Naive B cell (primary cell): ENCODE measurements at regions not wholly inside any gene's neighbourhood (a gene's known extent, or its start where the extent isn't known, plus 50 kb on each side); places are given as distances from the start of the nearest gene placed in this dataset.

ENCODE experiments used
- ATAC-seq, 2 donors: fragments of 150-1000 bp; cut with Tn5 transposase; 2 replicates each; pipeline ENCODE4 v1.10.0; 2021; ENCODE audit warnings: low read depth in 2 of 2, mild to moderate bottlenecking in 2 of 2, moderate library complexity in 2 of 2
- DNase-seq: peaks from one replicate; pipeline ENCODE4 v3.0.0; 2022
- H3K27ac Mint-ChIP-seq, 6 donors: one replicate each; pipeline ENCODE4 v1.8.0; 2020 to 2022; ENCODE audit warnings: mild to moderate bottlenecking in 6 of 6, mixed read lengths in 6 of 6, moderate library complexity in 5 of 6, inconsistent platforms in 2 of 6
- H3K27me3 Mint-ChIP-seq, 3 donors: one replicate each; pipeline ENCODE4 v1.8.0; 2021 to 2022; ENCODE audit warnings: mixed read lengths in 3 of 3, mild to moderate bottlenecking in 1 of 3
- H3K36me3 Mint-ChIP-seq, 2 donors: one replicate each; pipeline ENCODE4 v1.8.0; 2020 to 2022; ENCODE audit warnings: mixed read lengths in 2 of 2, inconsistent platforms in 1 of 2, mild to moderate bottlenecking in 1 of 2
- H3K4me1 Mint-ChIP-seq, 3 donors: one replicate each; pipeline ENCODE4 v1.8.0; 2020 to 2022; ENCODE audit warnings: mixed read lengths in 3 of 3, inconsistent platforms in 1 of 3, mild to moderate bottlenecking in 1 of 3, moderate library complexity in 1 of 3
- H3K4me3 Mint-ChIP-seq, 8 donors: one replicate each; pipeline ENCODE4 v1.8.0; 2020 to 2022; ENCODE audit warnings: mild to moderate bottlenecking in 8 of 8, mixed read lengths in 8 of 8, moderate library complexity in 8 of 8, inconsistent platforms in 2 of 8
- H3K9me3 Mint-ChIP-seq, 7 donors: one replicate each; pipeline ENCODE4 v1.8.0; 2020 to 2022; ENCODE audit warnings: mixed read lengths in 7 of 7, mild to moderate bottlenecking in 5 of 7, inconsistent platforms in 2 of 7, moderate library complexity in 1 of 7

DNA sequence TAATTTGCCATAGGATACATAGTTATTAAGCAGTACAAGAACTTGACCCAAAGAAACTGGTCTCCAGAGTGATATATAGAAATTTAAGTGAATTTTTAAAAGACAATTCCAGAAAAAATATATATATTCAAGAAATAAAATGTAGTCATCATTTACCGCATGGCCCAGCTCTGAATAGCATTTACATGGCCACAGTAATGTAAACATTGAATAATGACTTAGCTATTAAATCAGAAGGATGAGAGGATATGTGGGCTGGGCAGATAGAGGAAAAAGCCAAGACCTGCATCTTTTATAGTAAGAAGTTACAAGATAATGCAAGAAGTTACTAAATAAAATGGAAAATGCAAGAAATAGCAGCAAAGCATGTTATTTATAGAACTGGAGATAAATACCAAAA, 405.2 kb upstream of the WWC1 start:
- DNase-seq (no peak), ATAC-seq (no peak)
- Mint-ChIP-seq H3K27ac (no peak overlapping the region), H3K4me1 (no peaks in the 10 kb centered on the region), H3K36me3 (no peaks in the 10 kb centered on the region), H3K4me3 (no peak overlapping the region), H3K27me3 (no peaks in the 10 kb centered on the region), H3K9me3 (peaks cover 0 to 19% (median 4%) of the 10 kb centered on the region in 7 donors)

DNA sequence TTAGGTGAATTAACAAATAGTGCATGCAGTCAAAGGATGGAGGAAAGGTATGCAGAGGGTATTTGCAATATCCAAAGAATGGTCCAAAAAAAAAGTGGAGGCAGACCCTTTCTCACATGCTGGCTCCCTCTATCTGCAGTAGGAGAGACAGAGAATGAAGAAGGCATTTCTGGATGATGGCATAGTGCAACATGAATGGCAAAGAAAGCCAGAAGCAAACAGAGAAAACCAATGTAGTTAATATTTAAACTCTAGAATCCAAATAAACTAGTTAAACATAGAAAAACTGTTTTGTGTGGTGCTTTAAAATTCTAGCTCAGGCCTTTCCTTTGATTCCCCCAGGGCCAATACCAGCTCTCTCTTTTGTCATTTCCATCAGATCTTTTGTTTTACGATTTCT, 403.1 kb upstream of the WWC1 start:
- H3K36me3 Mint-ChIP-seq, result no peaks in the 10 kb centered on the region
- DNase-seq, result no peak
- H3K4me3 Mint-ChIP-seq, result no peak overlapping the region
- no peaks in the 10 kb centered on the region for H3K27me3 Mint-ChIP-seq
- peaks cover 0 to 5% (median 2%) of the 10 kb centered on the region in 7 donors for H3K9me3 Mint-ChIP-seq
- no peak for ATAC-seq
- H3K4me1 Mint-ChIP-seq, result no peaks in the 10 kb centered on the region
- no peak overlapping the region for H3K27ac Mint-ChIP-seq

DNA sequence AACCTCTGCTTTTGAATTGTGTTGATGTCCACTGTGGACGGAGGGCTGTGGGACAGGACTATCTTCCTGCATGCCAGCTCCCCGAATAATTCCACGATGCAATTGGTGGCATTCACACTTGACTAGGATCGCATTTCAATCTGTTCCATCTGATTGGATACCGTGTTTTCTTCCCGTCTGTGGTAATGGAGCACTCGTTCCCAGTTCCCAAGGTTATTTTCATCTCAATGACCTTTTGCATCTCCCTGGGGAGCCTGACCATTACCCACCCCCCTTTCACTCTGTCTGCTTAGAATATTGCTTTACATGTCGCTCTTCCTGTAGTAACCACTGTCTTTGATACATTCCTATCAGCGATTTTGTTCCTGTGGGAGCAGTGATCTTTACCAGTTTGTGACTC, 402.2 kb upstream of the WWC1 start:
- DNase-seq (no peak), ATAC-seq (no peak)

DNA sequence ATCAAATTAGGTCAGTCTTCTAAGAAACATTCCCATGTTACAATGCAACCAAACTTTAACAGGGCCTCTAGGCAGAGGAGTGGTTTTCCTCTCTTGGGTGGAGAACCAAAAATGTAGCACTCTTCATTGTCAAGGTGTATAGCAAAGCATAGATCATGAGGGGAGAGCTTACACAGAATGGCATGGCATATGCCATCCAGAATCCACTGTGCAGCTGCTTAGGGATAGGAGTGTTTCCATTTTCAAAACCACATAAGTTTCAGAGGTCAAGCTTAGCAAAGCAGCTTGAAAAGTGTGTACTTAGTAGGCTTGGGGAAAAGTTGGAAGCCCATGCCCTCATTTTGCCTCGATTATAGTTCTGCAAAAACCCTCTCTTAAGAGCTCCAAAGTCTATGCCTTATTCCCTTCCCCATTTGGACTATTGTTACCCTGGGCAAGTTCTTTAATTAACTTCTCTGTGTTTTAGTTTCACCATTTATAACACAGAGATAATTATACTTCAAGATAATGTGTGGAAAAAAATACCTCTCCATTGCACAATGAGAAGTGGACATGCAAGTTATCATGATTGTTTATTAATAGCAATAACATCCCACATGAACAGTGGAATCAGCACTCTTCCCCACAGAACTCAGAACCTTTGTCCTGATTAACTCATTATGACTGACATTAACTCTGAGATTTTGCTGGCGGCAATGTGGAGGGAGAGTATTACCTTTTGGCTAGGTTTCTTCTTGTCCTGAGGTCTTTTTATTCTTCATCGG, 398.9 kb upstream of the WWC1 start:
- H3K4me3 Mint-ChIP-seq, result no peak overlapping the region
- H3K27ac Mint-ChIP-seq, result peak overlapping the region in 1 of 6 donors; percentile 54
- H3K9me3 Mint-ChIP-seq, result peaks cover 0 to 7% (median 5%) of the 10 kb centered on the region in 7 donors
- H3K27me3 Mint-ChIP-seq, result no peaks in the 10 kb centered on the region
- no peak for ATAC-seq
- no peaks in the 10 kb centered on the region for H3K4me1 Mint-ChIP-seq
- no peaks in the 10 kb centered on the region for H3K36me3 Mint-ChIP-seq
- no peak for DNase-seq

More for the DNA sequence above, 402.2 kb upstream of the WWC1 start:
- Mint-ChIP-seq H3K9me3 (peaks cover 0 to 5% (median 2%) of the 10 kb centered on the region in 7 donors), H3K4me1 (no peaks in the 10 kb centered on the region), H3K36me3 (no peaks in the 10 kb centered on the region), H3K27ac (no peak overlapping the region), H3K4me3 (no peak overlapping the region), H3K27me3 (no peaks in the 10 kb centered on the region)

DNA sequence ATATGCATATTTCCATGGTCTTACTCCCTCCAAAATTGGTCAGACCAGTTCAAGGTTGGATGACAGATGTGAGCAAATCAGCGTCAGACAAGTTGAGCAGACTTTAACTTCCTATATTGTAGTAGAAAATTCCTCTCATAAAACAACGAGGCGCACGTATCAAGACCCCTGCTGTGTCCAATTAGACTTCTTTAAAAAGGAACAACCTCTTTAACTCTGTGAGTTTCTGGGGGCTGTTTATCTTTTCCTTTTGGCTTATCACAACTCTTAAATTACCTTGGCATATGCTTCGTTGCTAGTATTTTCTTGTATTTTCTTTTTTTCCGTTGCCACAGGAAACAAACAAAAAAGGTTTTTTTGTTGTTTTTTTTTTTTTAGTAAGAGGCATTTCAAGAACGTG, 398.2 kb upstream of the WWC1 start:
- H3K27me3 Mint-ChIP-seq, result no peaks in the 10 kb centered on the region

DNA sequence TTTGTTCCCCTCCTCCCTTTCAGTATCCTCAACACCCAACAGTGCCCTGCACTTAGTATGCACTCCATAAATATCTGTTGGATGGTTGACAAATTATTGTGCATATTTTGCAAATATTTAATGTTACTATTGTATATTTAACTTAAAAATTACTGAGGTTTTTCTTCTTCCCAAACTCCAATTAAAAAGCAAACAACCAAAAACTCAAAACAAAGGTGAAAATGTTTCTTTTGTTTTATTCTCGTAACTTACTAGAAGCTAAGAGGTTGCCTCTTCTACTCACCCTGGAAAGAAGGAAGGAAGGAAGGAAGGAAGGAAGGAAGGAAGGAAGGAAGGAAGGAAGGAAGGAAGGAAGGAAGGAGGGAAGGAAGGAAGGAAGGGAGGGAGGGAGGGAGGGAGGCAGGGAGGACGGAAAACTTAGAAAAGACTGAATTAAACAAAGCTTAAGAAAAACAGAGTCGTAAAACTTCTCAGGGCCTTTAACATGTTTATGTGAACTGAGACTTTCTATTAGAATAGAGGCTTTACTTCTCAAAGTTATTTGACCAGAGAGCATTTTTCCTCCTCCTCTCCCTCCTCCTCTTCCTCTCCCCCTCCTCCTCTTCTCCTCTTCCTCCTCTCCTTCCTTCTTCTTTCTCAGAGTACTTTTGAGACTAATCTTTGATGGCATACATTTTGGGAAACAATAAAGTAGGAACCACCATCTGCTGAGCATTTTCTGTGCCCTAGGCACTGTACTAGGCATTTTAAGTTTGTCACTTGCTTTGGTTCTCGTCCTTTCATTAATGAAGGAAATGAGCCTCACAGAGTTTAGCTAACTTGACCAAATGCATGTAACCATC, 396.6 kb upstream of the WWC1 start:
- no peak for DNase-seq
- H3K27ac Mint-ChIP-seq, result no peak overlapping the region
- no peaks in the 10 kb centered on the region for H3K4me1 Mint-ChIP-seq
- no peak overlapping the region for H3K4me3 Mint-ChIP-seq
- H3K27me3 Mint-ChIP-seq, result no peaks in the 10 kb centered on the region
- H3K36me3 Mint-ChIP-seq, result no peaks in the 10 kb centered on the region
- ATAC-seq, result no peak
- peaks cover 0 to 8% (median 5%) of the 10 kb centered on the region in 7 donors for H3K9me3 Mint-ChIP-seq

More for the DNA sequence above, 398.2 kb upstream of the WWC1 start:
- Mint-ChIP-seq H3K36me3 (no peaks in the 10 kb centered on the region), H3K4me1 (no peaks in the 10 kb centered on the region), H3K27ac (no peak overlapping the region), H3K4me3 (no peak overlapping the region), H3K9me3 (peaks cover 0 to 7% (median 4%) of the 10 kb centered on the region in 7 donors)
- no peak for DNase-seq
- no peak for ATAC-seq

DNA sequence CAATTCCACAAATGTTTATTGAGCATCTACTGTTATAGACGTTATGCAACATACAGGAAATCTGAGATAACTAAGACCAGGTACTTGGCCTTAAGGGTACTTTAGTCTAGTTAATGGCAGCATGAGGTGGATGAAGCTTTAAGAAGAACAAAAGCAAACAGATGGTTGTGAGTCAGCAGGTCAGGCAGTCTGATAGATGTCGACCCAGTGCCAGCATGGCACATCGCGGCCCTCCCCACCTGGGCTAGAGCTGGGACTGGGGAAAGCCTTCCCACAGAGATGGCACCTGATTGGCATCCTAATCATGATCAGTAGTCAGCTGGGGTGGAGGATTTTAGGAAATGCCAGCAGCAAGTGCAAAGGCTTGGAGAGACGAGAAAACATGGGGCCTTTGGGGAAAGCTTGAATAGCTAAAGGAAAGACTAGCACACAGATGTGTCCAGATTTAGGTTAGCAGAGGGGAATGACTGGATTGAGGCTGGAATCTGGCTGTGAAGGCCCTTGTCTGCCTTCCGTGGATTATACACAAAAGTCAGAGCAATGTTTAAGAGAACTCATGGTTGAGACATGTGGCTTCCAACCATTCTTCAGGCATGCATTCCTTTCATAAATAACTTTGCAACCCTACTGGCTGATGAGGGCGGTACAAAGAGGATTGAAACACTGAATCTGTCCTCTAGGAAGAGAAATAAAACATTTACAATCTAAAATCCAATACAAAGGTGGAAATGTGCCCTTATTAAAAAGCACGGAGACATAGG, 395.4 kb upstream of the WWC1 start:
- DNase-seq (no peak), ATAC-seq (no peak)
- Mint-ChIP-seq H3K36me3 (no peaks in the 10 kb centered on the region), H3K9me3 (peaks cover 0 to 7% (median 5%) of the 10 kb centered on the region in 7 donors), H3K4me1 (no peaks in the 10 kb centered on the region), H3K27me3 (no peaks in the 10 kb centered on the region), H3K27ac (no peak overlapping the region), H3K4me3 (no peak overlapping the region)

DNA sequence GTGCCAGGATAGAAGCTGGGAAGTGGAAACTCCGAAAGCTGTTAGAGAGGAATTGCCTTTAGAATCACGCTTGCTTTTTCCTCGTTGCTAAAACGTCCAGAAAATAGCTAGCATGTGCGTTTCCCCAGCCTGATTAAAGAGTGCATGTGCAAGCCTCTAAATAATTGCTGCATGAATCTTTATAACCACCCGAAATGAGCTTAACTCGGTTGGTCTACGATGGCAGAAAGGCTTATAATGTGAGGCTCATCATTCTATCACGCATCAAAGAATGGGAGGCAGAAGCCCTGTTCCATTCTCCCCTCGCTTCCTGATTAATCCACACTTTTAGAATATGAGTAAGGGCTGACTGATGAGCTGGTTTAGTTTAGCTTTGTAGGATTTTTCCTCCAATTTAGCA, 394.6 kb upstream of the WWC1 start:
- peaks cover 0 to 7% (median 5%) of the 10 kb centered on the region in 7 donors for H3K9me3 Mint-ChIP-seq
- H3K4me3 Mint-ChIP-seq, result no peak overlapping the region
- H3K27ac Mint-ChIP-seq, result no peak overlapping the region
- no peaks in the 10 kb centered on the region for H3K4me1 Mint-ChIP-seq
- DNase-seq (no peak), ATAC-seq (no peak)
- H3K36me3 Mint-ChIP-seq, result no peaks in the 10 kb centered on the region
- H3K27me3 Mint-ChIP-seq, result no peaks in the 10 kb centered on the region

DNA sequence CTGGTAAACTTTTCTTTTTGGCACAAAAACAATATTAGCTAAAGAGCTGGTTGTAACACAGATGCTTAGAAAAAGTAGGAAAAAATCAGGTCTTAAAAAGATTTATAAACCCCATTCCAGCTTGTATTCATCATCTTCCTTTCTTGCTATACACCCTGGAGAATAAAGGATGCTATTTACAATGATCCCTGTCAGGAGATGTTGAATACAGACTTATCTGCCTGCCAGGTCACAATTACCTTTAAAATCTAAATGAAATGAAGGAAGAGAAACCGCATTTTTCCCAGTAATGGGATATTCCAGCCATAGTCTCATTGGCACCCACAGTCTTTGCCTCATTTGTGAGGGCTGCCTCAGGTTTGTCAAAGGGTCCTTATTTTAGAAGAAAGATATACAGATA, 394.1 kb upstream of the WWC1 start:
- ATAC-seq (no peak), DNase-seq (no peak)
- Mint-ChIP-seq H3K4me1 (no peaks in the 10 kb centered on the region), H3K9me3 (peaks cover 0 to 7% (median 5%) of the 10 kb centered on the region in 7 donors), H3K27ac (no peak overlapping the region), H3K36me3 (no peaks in the 10 kb centered on the region), H3K27me3 (no peaks in the 10 kb centered on the region), H3K4me3 (no peak overlapping the region)

DNA sequence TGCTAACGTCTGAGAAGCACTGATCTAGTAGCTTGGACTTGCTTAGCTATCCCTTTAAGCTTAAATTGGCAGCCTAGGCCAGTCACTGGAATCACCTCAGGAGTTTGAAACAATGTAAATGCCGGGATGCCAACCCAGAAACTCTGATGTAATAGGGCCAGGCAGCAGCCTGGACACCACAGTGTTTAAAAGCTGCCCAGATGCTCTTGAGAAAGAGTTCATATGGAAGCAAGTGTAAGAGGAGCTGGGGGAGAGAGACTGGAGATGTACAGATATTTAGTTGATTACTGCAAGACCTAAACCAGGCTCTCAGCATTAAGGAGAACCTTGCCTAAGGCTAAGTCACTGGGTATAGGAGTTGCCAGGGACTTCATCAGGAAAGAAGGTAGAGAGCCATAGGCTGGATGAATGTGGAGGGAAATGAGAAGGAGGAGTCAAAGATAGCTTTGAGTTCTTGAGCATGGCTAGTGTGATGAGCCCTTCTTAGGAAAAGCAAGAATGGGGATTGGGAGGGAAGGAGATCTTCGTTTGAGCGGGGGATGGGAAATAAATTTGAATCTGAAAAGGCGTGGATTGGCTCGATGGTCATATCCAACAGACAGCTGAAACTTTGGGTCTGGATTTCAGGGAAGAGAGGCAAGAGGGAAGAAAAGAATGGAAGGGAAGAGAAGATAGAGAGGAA, 392.9 kb upstream of the WWC1 start:
- no peak overlapping the region for H3K27ac Mint-ChIP-seq
- no peak overlapping the region for H3K4me3 Mint-ChIP-seq
- H3K4me1 Mint-ChIP-seq, result no peaks in the 10 kb centered on the region
- H3K36me3 Mint-ChIP-seq, result no peaks in the 10 kb centered on the region
- H3K27me3 Mint-ChIP-seq, result no peaks in the 10 kb centered on the region
- DNase-seq (no peak), ATAC-seq (no peak)
- peaks cover 0 to 8% (median 5%) of the 10 kb centered on the region in 7 donors for H3K9me3 Mint-ChIP-seq

DNA sequence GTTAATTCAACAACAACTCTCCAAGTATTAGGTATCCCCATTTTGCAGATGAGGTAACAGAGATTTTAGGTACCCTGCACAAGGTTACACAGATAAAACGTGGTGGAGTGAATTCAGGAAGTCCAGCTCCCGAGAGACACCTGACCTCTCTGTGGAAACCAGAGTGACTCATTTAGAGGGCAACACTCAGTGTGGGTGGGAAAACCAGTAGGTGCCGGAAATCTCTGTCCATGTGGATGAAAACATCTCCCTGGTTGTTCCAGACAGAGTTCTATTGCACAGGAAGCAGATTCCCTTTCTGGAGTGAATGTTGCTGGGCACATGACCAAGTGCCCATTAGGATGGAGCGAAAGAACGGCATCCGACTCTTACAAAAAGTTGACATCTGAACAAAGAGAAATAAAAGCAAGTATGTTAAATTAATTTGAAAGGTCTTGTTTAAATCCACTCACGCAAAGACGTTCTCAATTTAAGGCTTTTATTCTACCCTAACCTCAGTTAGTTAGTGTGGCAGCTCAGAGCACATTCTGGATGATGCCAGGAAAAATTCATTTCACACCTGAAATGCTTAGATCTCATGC, 391.9 kb upstream of the WWC1 start:
- no peaks in the 10 kb centered on the region for H3K4me1 Mint-ChIP-seq
- H3K4me3 Mint-ChIP-seq, result no peak overlapping the region
- DNase-seq, result no peak
- peaks cover 0 to 8% (median 5%) of the 10 kb centered on the region in 7 donors for H3K9me3 Mint-ChIP-seq
- H3K27ac Mint-ChIP-seq, result peak overlapping the region in 1 of 6 donors; percentile 30
- H3K36me3 Mint-ChIP-seq, result no peaks in the 10 kb centered on the region
- ATAC-seq, result no peak
- no peaks in the 10 kb centered on the region for H3K27me3 Mint-ChIP-seq

DNA sequence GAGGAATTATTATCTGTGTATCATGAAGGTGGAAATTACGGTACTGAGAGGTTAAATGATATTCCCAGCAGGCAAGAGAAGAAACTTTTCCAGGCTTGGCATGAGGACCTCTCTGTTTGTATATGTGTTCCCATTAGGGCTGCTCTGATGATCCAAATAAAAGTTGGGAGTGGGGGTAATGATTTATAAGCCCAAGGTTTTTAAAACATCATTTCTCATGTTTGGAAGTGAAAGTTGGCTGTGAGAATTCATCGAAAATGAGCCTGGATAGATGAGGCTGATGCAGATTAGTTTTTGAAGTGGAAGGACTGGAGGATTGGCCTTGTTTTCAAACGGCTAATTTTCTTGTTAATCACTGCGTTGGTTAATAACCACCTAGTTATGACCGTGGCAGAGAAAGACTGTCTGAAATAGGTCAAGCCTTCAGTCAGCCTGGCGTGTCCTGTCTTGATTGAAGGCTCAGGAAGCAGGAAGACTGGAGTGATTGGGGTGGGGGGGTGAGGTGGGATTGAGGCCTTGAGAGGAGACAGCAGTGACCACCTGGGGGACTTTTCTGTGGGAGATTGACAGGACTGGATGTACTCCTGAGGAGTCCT, 391.0 kb upstream of the WWC1 start:
- Mint-ChIP-seq H3K9me3 (peaks cover 0 to 7% (median 5%) of the 10 kb centered on the region in 7 donors), H3K4me3 (no peak overlapping the region)

More for the DNA sequence above, 391.0 kb upstream of the WWC1 start:
- Mint-ChIP-seq H3K27me3 (no peaks in the 10 kb centered on the region), H3K27ac (no peak overlapping the region), H3K4me1 (no peaks in the 10 kb centered on the region), H3K36me3 (no peaks in the 10 kb centered on the region)
- ATAC-seq, result no peak
- no peak for DNase-seq
